Cardiac muscle cell (in vitro differentiated cells and primary cell): ENCODE measurements at regions not wholly inside any gene's neighbourhood (a gene's known extent, or its start where the extent isn't known, plus 50 kb on each side); places are given as distances from the start of the nearest gene placed in this dataset.

ENCODE experiments used
- DNase-seq, 2 donors: peaks; one replicate each; pipeline versions ENCODE4 v3.0.0 to v3.0.0-alpha.2; 2010 to 2017; ENCODE audit warnings: low read depth in 1 of 2, low spot score in 1 of 2
- H3K27ac ChIP-seq: fragments of 200-600 bp; sonication (generic); 2 replicates; pipeline ENCODE4 v1.5.1; 2016
- H3K27me3 ChIP-seq: fragments of 200-600 bp; sonication (generic); 2 replicates; pipeline ENCODE4 v1.6.0; 2016; ENCODE audit warnings: control low read depth
- H3K36me3 ChIP-seq: fragments of 200-600 bp; sonication (generic); 2 replicates; pipeline ENCODE4 v1.5.1; 2016; ENCODE audit warnings: control low read depth
- H3K4me1 ChIP-seq: fragments of 200-600 bp; sonication (generic); 2 replicates; pipeline ENCODE4 v1.8.1; 2017; ENCODE audit warnings: low read depth, mild to moderate bottlenecking, mixed run types
- H3K4me3 ChIP-seq: fragments of 200-600 bp; sonication (generic); 2 replicates; pipeline ENCODE4 v1.5.1; 2016; ENCODE audit warnings: mild to moderate bottlenecking
- H3K9me3 ChIP-seq: fragments of 200-600 bp; sonication (generic); 2 replicates; pipeline ENCODE4 v1.5.1; 2017; ENCODE audit warnings: low read depth, mild to moderate bottlenecking, control low read depth
- TF ChIP-seq, protein P1 (sequence below): IDR thresholded peaks from 2 replicates; pipeline ENCODE4 v1.5.1; 2012; ENCODE audit warnings: low read depth, mild to moderate bottlenecking, low read length

DNA sequence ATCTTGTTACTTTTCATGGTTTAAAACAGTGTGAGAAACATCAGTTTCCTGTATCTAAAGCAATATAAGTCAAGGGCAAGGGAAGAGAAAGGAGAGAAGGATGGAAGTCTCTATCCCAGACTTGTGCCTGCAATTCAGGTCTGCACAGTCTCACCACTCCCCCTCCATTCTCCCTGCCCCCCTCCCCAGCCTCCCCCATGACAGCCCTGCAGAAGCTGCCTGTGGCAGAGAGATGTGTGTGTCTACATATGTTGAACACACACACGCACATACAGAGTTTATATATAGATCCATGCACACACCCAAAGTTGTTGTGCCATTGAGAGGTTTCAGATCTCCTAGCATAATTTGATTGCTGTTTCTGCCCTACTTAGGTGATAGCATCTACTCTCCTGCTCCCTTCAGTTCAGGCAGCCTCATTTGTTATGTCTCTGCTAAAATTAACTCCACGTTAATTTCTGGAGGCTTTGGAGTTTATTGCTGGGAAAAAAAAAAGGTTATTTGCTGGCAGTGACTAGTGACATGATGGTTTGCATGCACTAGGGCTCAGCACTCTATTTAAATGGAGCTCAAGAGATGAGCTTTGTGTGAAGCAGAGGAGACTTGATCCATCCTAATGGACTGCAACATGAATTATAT lies 124.9 kb upstream of the SMYD2 start:
- peak in 1 of 2 donors; percentile 37 for DNase-seq
- TF ChIP-seq, protein P1, sequence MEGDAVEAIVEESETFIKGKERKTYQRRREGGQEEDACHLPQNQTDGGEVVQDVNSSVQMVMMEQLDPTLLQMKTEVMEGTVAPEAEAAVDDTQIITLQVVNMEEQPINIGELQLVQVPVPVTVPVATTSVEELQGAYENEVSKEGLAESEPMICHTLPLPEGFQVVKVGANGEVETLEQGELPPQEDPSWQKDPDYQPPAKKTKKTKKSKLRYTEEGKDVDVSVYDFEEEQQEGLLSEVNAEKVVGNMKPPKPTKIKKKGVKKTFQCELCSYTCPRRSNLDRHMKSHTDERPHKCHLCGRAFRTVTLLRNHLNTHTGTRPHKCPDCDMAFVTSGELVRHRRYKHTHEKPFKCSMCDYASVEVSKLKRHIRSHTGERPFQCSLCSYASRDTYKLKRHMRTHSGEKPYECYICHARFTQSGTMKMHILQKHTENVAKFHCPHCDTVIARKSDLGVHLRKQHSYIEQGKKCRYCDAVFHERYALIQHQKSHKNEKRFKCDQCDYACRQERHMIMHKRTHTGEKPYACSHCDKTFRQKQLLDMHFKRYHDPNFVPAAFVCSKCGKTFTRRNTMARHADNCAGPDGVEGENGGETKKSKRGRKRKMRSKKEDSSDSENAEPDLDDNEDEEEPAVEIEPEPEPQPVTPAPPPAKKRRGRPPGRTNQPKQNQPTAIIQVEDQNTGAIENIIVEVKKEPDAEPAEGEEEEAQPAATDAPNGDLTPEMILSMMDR: no peak
- peaks cover 18% of the 10 kb centered on the region for H3K4me1 ChIP-seq

DNA sequence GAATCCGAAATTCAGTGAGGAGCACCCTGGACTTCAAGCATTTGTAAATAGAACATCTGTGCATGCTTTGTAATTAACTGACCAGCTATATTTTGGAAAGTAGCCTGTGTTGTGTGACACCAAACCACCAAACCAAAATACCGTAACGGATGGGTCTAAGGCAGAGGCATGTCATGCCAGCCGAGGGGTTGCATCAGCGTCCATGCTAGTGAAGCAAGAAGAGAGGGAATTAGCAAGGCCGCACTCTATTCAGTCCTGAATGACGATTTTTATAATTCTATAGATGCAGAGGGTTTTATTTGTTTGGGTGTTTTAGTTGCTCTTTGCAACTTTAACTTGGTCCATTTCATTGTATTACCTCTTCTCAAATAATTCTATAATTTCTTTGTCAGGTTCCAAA lies 116.8 kb upstream of the SMYD2 start:
- Histone ChIP-seq H3K27me3 (no peaks in the 10 kb centered on the region), H3K4me3 (no peak overlapping the region), H3K9me3 (no peaks in the 10 kb centered on the region), H3K4me1 (no peaks in the 10 kb centered on the region), H3K27ac (no peak overlapping the region), H3K36me3 (no peaks in the 10 kb centered on the region)
- TF ChIP-seq, protein P1: no peak
- no peak for DNase-seq

More for the DNA sequence above, 124.9 kb upstream of the SMYD2 start:
- no peaks in the 10 kb centered on the region for H3K27me3 ChIP-seq
- H3K9me3 ChIP-seq: no peaks in the 10 kb centered on the region
- no peaks in the 10 kb centered on the region for H3K36me3 ChIP-seq
- H3K4me3 ChIP-seq: no peak overlapping the region
- H3K27ac ChIP-seq: peak overlapping the region; percentile 62

DNA sequence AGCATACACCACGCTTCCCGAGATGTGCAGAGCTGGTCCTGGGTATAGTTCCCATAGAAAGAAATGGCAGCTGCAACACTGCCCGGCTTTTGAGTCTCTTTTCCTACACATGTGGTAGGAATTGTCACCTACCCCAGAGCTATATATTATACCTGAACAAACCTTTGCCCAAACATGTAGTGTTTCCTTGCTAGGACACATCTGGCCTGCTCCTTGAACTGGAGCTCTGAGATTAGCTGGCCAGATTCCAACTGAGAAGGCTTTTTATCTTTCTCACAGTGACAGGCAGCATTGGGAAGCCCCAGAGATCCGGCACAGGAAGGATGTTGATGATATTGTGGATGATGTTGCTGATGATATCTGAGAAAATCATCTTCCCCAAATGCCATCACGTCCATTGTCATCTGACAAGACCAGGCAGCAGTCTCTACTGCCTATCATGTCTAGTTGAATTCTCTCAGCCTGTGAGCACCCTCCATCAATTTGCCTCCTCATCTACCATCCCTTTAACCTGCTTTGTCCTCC lies 115.0 kb upstream of the SMYD2 start:
- DNase-seq: no peak
- no peaks in the 10 kb centered on the region for H3K27me3 ChIP-seq
- H3K27ac ChIP-seq: no peak overlapping the region
- no peaks in the 10 kb centered on the region for H3K4me1 ChIP-seq
- no peaks in the 10 kb centered on the region for H3K9me3 ChIP-seq
- TF ChIP-seq, protein P1: no peak
- no peaks in the 10 kb centered on the region for H3K36me3 ChIP-seq
- H3K4me3 ChIP-seq: no peak overlapping the region

DNA sequence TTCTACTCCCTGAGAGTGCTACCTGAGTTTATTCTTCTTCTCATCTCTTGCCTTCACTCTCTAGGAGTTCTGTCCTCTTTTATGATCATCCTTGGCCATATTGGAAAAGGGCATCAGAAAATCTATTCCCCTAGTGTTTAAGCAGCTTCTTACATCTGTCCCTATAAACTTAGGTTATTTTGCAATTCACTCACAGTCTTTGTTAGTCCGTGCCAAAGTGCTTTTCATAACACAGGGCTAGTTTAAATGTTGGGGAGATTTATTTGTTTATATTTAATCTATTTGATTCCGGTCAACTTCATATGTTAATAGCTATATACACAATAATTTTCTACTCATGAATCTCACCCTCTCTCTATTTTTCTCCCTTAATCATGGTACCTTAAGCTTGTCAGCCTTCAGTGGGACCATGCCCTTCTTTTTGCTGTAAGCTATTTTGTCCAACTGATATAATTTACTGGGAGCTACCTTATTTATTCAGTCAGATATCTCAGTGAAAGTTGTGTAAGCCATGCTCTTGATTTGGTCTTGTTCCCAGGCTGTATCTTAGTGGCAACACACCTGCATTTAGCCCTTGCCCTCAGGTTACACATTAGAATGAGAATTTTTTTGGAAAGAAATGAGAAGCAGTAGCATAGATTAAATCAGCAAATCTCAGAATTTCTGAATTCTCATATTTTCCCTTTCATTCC lies 106.3 kb upstream of the SMYD2 start:
- Histone ChIP-seq H3K4me3 (no peak overlapping the region), H3K9me3 (no peaks in the 10 kb centered on the region), H3K27me3 (no peaks in the 10 kb centered on the region), H3K4me1 (no peaks in the 10 kb centered on the region), H3K27ac (no peak overlapping the region), H3K36me3 (no peaks in the 10 kb centered on the region)
- DNase-seq: no peak
- TF ChIP-seq, protein P1: no peak

DNA sequence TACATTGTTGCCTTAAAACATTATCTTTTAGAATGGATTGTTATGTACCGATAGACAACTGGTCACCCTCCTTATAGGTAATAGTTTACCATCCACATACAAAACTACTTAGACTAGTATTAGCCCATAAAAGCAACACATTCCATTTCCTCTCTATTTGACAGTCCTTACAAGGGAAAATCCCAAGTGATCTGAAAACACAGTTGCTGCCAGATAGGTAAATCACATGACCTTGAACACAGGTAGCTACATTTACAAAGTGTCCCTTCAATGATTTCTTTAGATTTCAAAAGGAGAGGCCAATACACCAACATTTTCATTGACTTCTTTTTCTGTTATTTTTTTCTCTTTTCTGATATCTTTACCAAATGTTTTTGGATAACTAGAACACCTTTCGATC lies 102.9 kb upstream of the SMYD2 start:
- Histone ChIP-seq H3K27me3 (no peaks in the 10 kb centered on the region), H3K27ac (no peak overlapping the region), H3K4me1 (no peaks in the 10 kb centered on the region), H3K36me3 (no peaks in the 10 kb centered on the region), H3K4me3 (no peak overlapping the region), H3K9me3 (no peaks in the 10 kb centered on the region)
- TF ChIP-seq, protein P1: no peak
- no peak for DNase-seq
